ENCODE measurements at regions not wholly inside any gene's neighbourhood (a gene's known extent, or its start where the extent isn't known, plus 50 kb on each side); places are given as distances from the start of the nearest gene placed in this dataset.

DNA sequence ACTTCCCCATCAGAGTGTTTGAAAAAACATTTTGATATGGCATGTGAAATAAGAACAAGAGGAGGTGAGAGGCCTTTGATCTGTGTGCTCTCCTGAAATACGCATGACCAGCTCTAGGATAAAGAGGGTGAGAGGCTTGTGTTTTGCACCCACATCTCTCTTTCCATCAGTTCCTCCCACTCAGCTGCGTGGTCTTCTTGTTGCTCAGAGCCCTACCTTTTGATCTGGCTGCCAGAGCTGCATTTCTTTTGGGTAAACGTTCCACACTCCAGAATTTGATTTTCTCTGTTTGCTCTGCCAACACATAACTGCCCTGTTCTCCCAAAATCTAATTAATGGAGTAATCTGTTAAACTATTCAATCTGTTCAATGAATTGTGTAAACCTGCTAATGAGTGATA is 72.0 kb upstream of the FN1 start:
- intact Hi-C loops (cut with micrococcal nuclease; ENCODE audit: unreplicated experiment), result loop anchor here (5.0 kb wide), 1 partner anchor 284 kb away; no protein-coding TSS in a partner anchor
- no peak for DNase-seq (ENCODE audit: low spot score)
- Histone ChIP-seq H3K79me2 (ENCODE audit: insufficient read depth, low read length) (no peaks in the 10 kb centered on the region), H3K27me3 (ENCODE audit: control insufficient read depth in 1 of 2, insufficient read depth in 2 of 2, low read length in 2 of 2) (no peaks in the 10 kb centered on the region), H3K9ac (ENCODE audit: insufficient read depth, low read depth, low read length) (no peak overlapping the region), H3K4me1 (ENCODE audit: insufficient read depth, low read length) (peaks cover 60% of the 10 kb centered on the region), H2AFZ (ENCODE audit: low read length) (no peak overlapping the region), H3K4me2 (ENCODE audit: low read depth, low read length) (no peak overlapping the region), H3K27ac (ENCODE audit: extremely low read length, insufficient read depth, low read length) (no peak overlapping the region), H3K36me3 (replicated peaks in 1 of 2; ENCODE audit: control insufficient read depth in 1 of 2, insufficient read depth in 2 of 2, low read length in 2 of 2) (no peaks in the 10 kb centered on the region), H3K9me3 (ENCODE audit: low read length) (no peaks in the 10 kb centered on the region), H3K4me3 (replicated peaks in 1 of 3; ENCODE audit: insufficient read depth in 1 of 3, low read depth in 2 of 3, low read length in 3 of 3) (no peak overlapping the region), H4K20me1 (ENCODE audit: insufficient read depth, low read length) (no peaks in the 10 kb centered on the region)
- no peak for FAIRE-seq
- CTCF ChIA-PET (ENCODE audit: low intra/inter-chr PET ratio, low total read pairs), result no interaction called here
- BruUV-seq (replicated peaks), result no TSS peak
- ATAC-seq, result no peak
- TF ChIP-seq NFE2 (CRISPR knock-in tag; IDR thresholded peaks at IDR 0.05), result no peak
- TF ChIP-seq ZBTB7B (CRISPR knock-in tag; IDR thresholded peaks at IDR 0.05), result 0 out of 2 replicates have a peak, but pooled peaks have one; percentile 32
- in situ Hi-C loops (cut with HindIII; ENCODE audit: extremely low pct_ligation_motif_present, low pct_unique_long_range_greater_than_20kb), result no loop called here
- WGBS (ENCODE audit: low lambda C conversion rate), result 45% methylated on average over 3 of the region's 3 CpGs
- POLR2A ChIA-PET, result no interaction called here

- DNase-seq (ENCODE audit: low spot score) (no peak), FAIRE-seq (no peak), ATAC-seq (no peak)
- no peaks in the 10 kb centered on the region for H4K20me1 ChIP-seq (ENCODE audit: insufficient read depth, low read length)
- no peak overlapping the region for H3K4me2 ChIP-seq (ENCODE audit: low read depth, low read length)
- BruUV-seq (replicated peaks), result no TSS peak
- H3K9ac ChIP-seq (ENCODE audit: insufficient read depth, low read depth, low read length), result no peak overlapping the region
- POLR2A ChIA-PET, result interaction anchor here (0.7 to 1.8 kb wide), 2 partner anchors 90 to 112 kb away, joined by 3 to 4 read pairs; no protein-coding TSS in a partner anchor
- no peaks in the 10 kb centered on the region for H3K27me3 ChIP-seq (ENCODE audit: control insufficient read depth in 1 of 2, insufficient read depth in 2 of 2, low read length in 2 of 2)
- 0 out of 2 replicates have a peak, but pooled peaks have one; percentile 21 for TF ChIP-seq ELF4 (CRISPR knock-in tag; IDR thresholded peaks at IDR 0.05; ENCODE audit: borderline replicate concordance)
- TF ChIP-seq THAP7 (CRISPR knock-in tag; IDR thresholded peaks at IDR 0.05), result no peak
- H3K36me3 ChIP-seq (replicated peaks in 1 of 2; ENCODE audit: control insufficient read depth in 1 of 2, insufficient read depth in 2 of 2, low read length in 2 of 2), result no peaks in the 10 kb centered on the region
- no peaks in the 10 kb centered on the region for H3K79me2 ChIP-seq (ENCODE audit: insufficient read depth, low read length)
- H2AFZ ChIP-seq (ENCODE audit: low read length), result no peak overlapping the region
- in situ Hi-C loops (cut with HindIII; ENCODE audit: extremely low pct_ligation_motif_present, low pct_unique_long_range_greater_than_20kb), result no loop called here
- CTCF ChIA-PET (ENCODE audit: low intra/inter-chr PET ratio, low total read pairs), result no interaction called here
- H3K4me3 ChIP-seq (replicated peaks in 1 of 3; ENCODE audit: insufficient read depth in 1 of 3, low read depth in 2 of 3, low read length in 3 of 3), result no peak overlapping the region
- intact Hi-C loops (cut with micrococcal nuclease; ENCODE audit: unreplicated experiment), result loop anchor here (5.0 kb wide), 1 partner anchor 285 kb away; no protein-coding TSS in a partner anchor
- H3K4me1 ChIP-seq (ENCODE audit: insufficient read depth, low read length), result peaks cover 54% of the 10 kb centered on the region
- no peaks in the 10 kb centered on the region for H3K9me3 ChIP-seq (ENCODE audit: low read length)
- no peak overlapping the region for H3K27ac ChIP-seq (ENCODE audit: extremely low read length, insufficient read depth, low read length)
Measured at GRCh38 chr2:215507136-215507535, 71.3 kb upstream of the FN1 start.

Measured in HepG2 (cell line).